ENCODE measurements at regions not wholly inside any gene's neighbourhood (a gene's known extent, or its start where the extent isn't known, plus 50 kb on each side); places are given as distances from the start of the nearest gene placed in this dataset.

GRCh38 chr11:103844327-103845215 lies 191.9 kb upstream of the DDI1 start:
- no peak for TF ChIP-seq POLR2A (IDR thresholded peaks at IDR 0.05)
- no peak for TF ChIP-seq CTCF (IDR thresholded peaks at IDR 0.05)
- TF ChIP-seq POLR2AphosphoS5 (IDR thresholded peaks at IDR 0.05) = no peak

All from stomach (tissue), 4 donors.